ENCODE measurements at regions not wholly inside any gene's neighbourhood (a gene's known extent, or its start where the extent isn't known, plus 50 kb on each side); places are given as distances from the start of the nearest gene placed in this dataset.

- WGBS, 5 donors: 58 to 76% (median 65%) methylated on average over 2 of the region's 2 CpGs
- no peak for DNase-seq
- Histone ChIP-seq H3K27ac (no peak overlapping the region), H3K4me1 (peaks cover 0 to 8% (median 0%) of the 10 kb centered on the region in 6 donors), H3K36me3 (no peaks in the 10 kb centered on the region), H3K27me3 (replicated peaks in 1 of 7) (no peaks in the 10 kb centered on the region), H3K4me3 (no peak overlapping the region), H3K9me3 (no peaks in the 10 kb centered on the region)
- intact Hi-C loops (cut with DNase I; ENCODE audit: low total_unique reads): no loop called here
- TF ChIP-seq POLR2AphosphoS5 (IDR thresholded peaks at IDR 0.05) (no peak), CTCF (IDR thresholded peaks at IDR 0.05 in 8 of 11, conservative IDR thresholded peaks at IDR 0.05 in 3 of 11) (no peak), POLR2A (IDR thresholded peaks at IDR 0.05) (no peak)
These were observed 317.3 kb downstream of the HS3ST1 start for GRCh38 chr4:11111370-11111769.

- intact Hi-C loops (cut with DNase I; ENCODE audit: low total_unique reads): no loop called here
- 37 to 72% (median 59%) methylated on average over 2 of the region's 2 CpGs for WGBS, 5 donors
- H3K36me3 ChIP-seq: no peaks in the 10 kb centered on the region
- no peaks in the 10 kb centered on the region for H3K27me3 ChIP-seq (replicated peaks in 1 of 7)
- no peak overlapping the region for H3K4me3 ChIP-seq
- TF ChIP-seq POLR2A (IDR thresholded peaks at IDR 0.05): no peak
- no peak for TF ChIP-seq POLR2AphosphoS5 (IDR thresholded peaks at IDR 0.05)
- TF ChIP-seq CTCF (IDR thresholded peaks at IDR 0.05 in 8 of 11, conservative IDR thresholded peaks at IDR 0.05 in 3 of 11): no peak
- H3K27ac ChIP-seq: no peak overlapping the region
- peaks cover 0 to 15% (median 2%) of the 10 kb centered on the region in 6 donors for H3K4me1 ChIP-seq
- H3K9me3 ChIP-seq: no peaks in the 10 kb centered on the region
- DNase-seq: no peak
These were observed 321.9 kb downstream of the HS3ST1 start for GRCh38 chr4:11106759-11107158.

GRCh38 chr4:11106190-11106589 is 322.5 kb downstream of the HS3ST1 start:
- H3K27ac ChIP-seq: no peak overlapping the region
- no peaks in the 10 kb centered on the region for H3K9me3 ChIP-seq
- no peak overlapping the region for H3K4me3 ChIP-seq
- no peak for DNase-seq
- peaks cover 0 to 15% (median 2%) of the 10 kb centered on the region in 6 donors for H3K4me1 ChIP-seq
- intact Hi-C loops (cut with DNase I; ENCODE audit: low total_unique reads): no loop called here
- TF ChIP-seq POLR2AphosphoS5 (IDR thresholded peaks at IDR 0.05): no peak
- TF ChIP-seq POLR2A (IDR thresholded peaks at IDR 0.05): no peak
- TF ChIP-seq CTCF (IDR thresholded peaks at IDR 0.05 in 8 of 11, conservative IDR thresholded peaks at IDR 0.05 in 3 of 11): no peak
- no peaks in the 10 kb centered on the region for H3K27me3 ChIP-seq (replicated peaks in 1 of 7)
- H3K36me3 ChIP-seq: no peaks in the 10 kb centered on the region

- no peak overlapping the region for H3K4me3 ChIP-seq
- peaks cover 0 to 15% (median 2%) of the 10 kb centered on the region in 6 donors for H3K4me1 ChIP-seq
- WGBS, 5 donors: 59 to 75% (median 64%) methylated on average over 3 of the region's 3 CpGs
- TF ChIP-seq POLR2AphosphoS5 (IDR thresholded peaks at IDR 0.05) (no peak), CTCF (IDR thresholded peaks at IDR 0.05 in 8 of 11, conservative IDR thresholded peaks at IDR 0.05 in 3 of 11) (no peak), POLR2A (IDR thresholded peaks at IDR 0.05) (no peak)
- intact Hi-C loops (cut with DNase I; ENCODE audit: low total_unique reads): no loop called here
- no peak for DNase-seq
- H3K36me3 ChIP-seq: no peaks in the 10 kb centered on the region
- no peaks in the 10 kb centered on the region for H3K27me3 ChIP-seq (replicated peaks in 1 of 7)
- no peak overlapping the region for H3K27ac ChIP-seq
- no peaks in the 10 kb centered on the region for H3K9me3 ChIP-seq
These were observed 323.0 kb downstream of the HS3ST1 start for GRCh38 chr4:11105715-11106114.
